ENCODE measurements at regions not wholly inside any gene's neighbourhood (a gene's known extent, or its start where the extent isn't known, plus 50 kb on each side); places are given as distances from the start of the nearest gene placed in this dataset.

DNA sequence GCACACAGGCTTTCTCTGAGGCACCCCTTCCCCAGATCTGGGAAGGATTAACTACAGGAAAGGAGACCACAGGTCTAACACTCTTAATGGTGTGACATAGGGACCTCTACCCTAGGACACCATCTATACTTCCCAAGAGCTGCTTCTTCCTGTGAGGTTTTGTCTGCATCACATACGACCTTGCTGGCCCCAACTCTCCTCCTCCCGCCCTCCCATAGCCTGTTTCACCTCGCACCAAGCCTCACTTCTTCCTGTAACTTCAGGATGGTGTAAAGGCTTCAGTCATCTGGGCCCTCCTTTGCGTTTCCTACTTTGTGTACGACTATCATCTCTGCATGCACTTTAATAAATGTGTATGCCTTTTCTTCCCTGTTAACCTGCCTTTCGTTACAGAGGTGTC, 274.3 kb downstream of the KLF6 start:
- DNase-seq: no peak

DNA sequence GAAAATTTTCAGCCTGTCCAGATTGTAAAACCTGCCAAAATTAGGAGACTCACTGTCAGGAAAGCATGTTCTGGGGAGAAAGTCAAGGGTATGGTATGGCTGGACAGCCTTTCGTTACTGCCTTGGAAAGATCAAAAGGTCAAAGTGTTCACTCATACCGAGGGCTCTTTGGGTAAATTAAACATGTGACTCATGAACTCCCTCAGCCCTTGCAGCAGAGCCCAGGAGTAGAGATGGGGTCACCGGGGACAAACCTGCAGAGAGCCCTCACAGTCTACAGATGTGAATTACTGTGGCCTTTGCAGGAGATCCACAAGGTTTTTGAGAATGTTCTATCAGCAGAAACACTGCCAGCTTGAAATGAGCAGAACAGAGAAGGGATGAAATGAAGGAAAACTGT, 275.7 kb downstream of the KLF6 start:
- no peak for DNase-seq

DNA sequence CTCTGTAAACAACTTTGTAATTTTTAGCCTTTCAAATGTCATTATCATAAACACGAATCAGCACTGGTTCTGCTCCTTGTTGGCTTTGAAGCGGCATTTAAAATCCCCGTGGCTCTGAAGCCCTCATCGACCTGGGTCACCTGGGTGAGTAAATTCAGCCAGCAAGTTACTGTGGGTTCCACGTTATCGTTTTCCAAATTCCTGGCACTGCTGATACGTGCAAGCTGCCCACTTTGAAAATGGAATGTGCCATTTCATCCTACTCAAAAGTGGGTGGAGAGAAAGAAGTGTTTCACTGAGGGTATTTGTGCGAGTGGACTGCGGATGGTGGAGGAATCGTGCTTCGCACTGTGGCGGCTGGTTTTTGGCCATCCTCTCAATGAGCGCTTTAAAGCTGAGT, 281.7 kb downstream of the KLF6 start:
- DNase-seq: no peak

DNA sequence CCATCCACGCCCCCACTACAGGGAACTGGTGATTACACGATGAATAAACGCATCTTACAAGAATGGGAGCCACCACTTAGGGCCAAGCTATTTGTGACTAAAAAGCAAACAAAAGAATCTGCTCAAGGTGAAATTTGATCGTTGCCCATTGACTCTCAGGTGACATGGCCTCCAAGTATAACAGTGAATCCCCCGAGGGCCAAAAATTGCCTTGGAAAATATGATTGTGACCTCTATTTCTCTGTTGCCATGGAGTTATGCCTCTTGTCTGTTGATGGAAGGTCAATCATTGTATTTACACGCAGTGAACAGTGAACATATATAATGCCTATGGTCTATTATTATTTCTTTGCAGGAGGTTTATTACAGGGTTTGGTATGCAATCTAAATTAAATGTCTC, 282.3 kb downstream of the KLF6 start:
- no peak for DNase-seq

DNA sequence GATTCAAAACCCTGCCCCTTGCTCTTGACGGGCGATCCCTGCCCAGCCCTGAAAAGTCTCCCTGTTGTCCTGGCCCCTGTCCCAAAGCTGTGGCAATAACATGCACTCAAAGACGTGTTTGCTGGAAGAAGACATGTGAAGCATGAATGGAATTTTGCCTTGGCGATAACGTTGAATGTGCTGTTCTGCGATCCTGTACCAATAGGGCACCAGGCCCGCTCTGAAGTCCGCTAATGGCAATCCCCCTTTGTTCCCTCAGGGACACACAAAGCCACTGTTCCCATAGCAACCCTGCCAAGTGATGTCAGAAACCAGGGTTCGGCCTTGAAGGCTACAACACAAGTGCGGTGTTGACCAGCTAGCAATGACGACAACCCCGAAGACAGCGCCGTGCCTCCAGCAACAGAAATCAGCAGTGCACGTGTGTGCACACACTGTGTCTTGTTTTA, 284.6 kb downstream of the KLF6 start:
- no peak for DNase-seq

DNA sequence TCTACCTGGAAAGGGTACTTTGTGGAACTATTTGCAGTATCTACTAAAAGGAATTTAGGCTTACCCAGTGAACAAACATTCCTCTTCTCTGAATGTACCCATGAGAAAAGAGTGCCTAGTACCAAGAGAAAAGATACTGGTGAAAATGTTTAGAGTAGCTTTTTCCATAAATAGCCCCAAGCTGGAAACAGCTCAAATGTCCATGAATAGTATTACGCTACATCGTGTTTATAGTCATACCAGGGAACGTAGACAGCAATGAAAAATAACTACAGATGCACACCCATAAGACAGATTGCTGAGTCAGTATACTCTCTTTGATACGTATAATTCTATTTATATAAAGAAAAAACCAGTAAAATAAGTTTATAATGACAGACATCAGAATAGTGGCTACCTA, 285.9 kb downstream of the KLF6 start:
- DNase-seq: no peak

DNA sequence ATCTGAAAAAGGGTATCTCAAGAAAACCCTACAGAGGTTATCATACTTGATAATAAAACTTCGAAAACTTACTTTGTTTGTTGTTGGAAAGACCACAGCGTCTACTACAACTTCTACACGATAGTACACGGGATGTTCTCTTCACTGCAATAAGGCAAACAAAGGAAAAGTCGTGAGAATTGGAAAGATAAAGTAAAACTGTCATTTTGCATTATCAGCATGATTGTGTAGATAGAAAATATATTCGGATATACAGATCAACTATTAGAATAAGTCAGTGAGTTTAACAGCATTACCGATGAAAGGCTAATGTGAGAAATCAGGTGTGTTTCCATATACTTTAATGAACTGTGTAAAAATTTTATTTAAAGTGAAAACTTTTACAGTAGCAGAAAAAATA, 287.4 kb downstream of the KLF6 start:
- DNase-seq: no peak

DNA sequence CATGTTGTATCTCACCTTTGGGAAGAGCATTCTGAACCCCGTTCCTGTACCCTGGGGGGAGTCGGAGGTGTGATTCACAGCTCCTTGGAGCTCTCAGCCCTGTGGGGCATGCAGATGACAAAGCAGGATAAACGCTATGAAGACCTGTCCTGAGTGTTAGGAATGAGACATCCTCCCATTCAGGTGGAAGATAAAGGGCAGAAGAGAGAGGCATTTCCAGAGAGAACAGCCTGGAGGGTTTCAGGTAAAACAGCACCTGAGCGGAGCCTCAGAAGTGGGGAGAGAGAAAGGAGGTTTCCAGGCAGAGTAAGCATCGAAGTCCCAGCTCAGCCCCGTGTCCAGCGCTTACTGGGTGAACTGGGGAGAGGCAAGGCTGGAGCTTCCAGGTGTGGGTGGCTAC, 288.9 kb downstream of the KLF6 start:
- DNase-seq: no peak

DNA sequence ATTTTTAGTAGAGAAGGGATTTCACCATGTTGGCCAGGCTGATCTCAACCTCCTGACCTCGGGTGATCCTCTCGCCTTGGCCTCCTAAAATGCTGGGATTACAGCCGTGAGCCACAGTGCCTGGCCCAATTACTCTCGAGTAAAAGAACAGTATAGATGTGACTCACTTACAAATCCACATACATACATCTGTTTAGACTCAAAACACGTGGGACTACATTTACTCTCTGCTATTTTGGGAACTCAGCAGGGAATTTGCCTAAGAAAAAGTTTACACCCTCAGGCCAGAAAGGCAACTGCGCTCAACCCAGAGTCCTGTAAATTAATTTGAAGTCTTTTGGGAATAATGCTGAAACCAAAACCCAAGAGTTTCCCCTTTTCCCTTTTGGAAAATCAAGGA, 289.7 kb downstream of the KLF6 start:
- no peak for DNase-seq

DNA sequence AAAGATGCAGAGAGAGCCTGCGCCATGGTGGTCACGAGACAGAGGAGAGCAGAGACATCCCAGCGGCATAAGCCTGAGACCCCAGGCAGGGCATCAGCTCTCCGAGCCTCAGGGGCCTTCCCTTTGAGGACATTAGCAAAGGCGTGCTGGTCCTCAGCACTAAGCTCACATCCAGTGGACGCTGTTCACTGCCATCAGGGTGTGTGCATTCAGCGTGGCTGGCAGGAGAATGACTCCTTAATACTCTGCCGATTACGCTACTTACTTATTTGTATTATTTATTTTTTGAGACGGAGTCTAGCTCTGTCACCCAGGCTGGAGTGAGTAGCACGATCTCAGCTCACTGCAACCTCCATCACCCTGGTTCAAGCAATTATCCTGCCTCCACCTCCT, 290.2 kb downstream of the KLF6 start:
- no peak for DNase-seq

DNA sequence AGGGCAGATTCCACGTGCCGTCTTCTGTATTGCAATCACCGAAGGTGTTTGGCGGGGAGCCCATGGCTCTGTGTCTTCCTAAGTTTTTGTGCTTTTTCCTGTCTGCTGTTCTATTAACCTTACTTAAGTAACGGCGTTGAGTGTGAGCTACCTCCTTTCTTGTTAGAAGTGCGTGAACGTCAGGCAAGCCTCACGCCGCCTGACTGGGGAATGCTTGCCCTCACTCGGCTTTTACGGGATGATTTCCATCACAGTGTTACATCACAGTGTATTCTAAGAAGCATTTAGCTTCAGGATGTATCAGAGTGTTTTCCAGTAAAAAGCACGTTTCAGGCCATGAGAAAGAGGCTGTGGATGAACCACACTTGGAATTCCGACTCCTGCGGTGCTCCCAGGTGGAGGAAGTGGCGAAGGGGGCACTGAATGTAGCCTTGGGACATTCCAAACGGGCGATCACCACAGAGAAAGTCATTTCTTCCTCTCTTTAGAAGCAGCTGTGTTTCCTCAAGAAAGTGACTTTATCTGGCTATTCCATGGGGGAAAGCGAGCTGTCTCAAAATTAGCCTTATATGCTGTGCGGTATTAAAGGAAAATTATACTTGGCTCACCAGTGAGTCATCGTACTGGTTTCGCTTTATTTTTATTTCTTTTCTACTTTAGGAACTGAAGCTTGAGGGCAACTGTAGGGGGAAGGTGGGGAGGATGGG, 290.7 kb downstream of the KLF6 start:
- DNase-seq: no peak

DNA sequence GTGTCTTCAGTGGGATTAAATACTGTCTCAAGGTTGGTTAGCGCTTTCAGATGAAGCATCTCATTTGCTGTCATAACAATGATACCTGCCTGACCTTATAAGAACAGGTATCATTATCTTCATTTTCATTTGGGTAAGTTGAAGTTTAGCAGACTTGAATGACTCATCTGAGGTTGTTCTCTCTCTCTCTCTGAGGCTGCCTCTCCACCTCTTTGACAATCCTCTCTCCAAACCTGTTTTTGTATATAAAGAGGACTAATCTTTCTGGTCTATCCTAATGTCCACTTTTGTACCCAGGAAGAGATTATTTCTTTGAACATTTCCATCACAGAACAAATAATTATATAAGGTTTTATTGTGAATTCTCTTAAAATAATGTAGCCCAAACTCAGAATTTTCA, 291.4 kb downstream of the KLF6 start:
- DNase-seq: no peak

DNA sequence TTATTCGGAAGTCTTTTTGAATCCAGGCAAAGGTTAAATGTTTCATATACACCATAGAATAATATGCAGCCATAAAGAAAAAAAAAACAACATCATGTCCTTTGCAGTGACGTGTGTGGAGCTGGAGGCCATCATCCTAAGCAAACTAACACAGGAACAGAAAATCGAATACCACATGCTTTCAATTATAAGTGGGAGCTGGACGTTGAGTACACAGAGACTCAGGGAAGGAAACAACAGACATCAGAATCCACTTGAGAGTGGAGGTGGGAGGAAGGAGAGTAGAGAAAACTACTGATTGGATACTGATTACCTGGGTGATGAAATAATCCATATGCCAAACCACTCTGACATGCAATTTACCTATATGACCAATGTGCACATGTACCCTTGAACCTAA, 293.4 kb downstream of the KLF6 start:
- no peak for DNase-seq

DNA sequence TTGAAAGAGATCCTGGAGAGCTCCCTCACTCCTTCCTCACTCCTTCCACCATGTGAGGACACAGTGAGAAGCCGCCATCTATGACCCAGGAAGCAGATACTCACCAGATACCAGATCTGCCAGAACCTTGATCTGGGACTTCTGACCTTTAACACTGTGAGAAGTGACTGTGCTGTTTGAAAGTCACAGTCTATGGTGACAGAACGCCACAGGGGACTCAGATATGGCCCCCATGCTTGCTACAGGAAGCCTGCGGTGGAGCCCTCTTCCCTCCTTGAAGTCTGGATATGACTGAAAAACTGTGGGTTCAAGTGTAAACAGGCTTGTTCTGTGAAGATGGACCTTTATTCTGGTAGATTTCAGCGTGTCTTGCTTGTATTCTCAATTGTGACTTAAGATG, 297.8 kb downstream of the KLF6 start:
- no peak for DNase-seq

DNA sequence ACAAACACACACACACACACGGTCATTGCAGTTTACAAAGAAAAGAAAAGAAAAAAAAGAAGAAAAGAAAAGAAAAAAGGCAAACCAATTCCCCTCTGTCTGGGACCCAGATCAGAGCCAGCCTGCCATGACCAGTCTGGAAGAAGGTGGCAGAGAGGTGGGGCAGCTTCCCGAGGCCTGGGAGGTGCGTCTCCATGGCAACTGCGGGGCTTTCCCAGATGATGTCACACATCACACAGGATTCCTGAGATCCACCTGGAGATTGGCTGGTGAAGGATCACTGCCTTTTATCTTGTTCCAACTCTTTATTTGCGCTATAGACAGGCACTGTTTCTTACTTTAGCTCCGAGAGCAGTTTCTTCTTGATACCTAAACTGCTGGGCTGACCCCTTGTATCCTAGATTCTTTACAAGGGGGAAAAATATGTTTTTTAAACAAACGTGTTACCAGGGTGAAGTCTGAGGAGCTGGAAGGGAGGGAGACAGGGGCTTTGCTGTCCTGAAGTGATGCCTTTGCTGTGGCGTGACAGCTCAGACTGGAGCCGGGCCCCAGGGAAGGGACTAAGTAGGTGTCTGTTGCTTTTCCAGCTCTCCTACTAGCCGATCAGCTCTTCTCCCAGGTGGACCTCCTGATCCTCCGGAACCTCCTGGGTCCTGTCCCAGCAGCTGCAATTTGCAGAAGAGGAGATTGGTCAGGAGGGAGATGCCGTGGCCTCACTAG, 298.5 kb downstream of the KLF6 start:
- no peak for DNase-seq

DNA sequence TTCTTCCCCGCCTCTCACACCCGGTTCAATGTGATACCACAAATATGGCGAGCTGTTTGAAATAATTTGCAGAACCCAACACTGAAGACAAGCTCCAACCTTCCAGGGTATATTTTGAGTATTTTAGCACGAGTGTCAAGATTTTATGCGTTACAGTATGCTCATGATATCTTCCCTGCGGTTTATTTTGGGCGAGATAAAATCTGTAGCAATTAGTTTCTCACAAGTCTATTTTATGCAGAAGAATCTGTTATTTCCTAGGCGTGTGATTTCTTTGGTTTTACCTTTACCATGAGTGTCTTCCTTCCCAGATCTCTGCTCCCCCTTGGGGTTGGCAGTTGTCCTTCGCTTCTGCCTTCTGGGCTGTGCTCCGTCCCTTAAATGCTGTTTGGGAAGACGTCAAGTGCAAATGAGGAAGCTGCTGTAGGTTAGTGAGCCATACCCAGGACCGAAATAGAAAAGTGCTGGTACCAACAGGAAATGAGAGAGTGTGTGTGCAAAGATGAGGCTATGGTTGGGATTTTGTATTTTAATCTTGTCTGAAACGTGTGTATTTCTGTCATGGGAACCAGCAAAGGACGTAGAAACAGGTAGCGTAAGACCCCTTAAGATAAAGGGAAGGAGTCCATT, 299.8 kb downstream of the KLF6 start:
- DNase-seq: no peak

DNA sequence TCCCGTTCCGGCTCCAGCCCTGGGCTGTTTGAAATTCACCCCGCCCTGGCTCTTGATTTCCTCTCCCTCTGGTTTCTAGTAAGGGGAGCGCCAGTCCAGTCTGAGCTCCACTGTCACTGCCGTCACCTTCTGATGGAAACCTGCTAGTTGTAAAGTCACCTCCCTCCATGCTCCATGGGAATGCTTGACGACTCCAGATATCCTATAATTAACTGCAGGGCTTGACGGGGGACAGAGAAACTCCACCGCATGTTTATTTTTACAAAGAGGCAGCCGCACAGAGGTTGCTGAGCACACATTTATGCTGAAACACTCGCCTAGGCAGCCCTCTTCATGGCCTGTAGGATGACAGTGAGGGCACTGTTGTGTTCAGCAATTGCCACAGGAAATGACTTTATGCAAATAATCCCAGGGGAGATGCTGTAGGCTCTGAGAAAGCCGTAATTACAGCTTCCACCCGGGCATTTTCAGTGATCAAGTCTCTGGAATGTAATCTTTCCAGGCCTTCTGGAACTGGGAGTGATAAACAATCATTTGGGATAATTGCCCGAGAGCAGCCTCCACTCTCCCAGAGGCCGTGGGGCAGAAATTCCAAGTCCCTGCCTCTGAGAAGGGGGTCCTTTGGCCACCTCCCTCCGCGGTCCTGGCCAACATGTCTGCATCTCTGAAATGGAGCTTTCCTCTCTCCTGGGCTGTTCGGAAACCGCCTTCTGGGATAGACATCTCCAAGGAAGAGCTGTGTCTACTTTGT, 300.5 kb downstream of the KLF6 start:
- DNase-seq: no peak

DNA sequence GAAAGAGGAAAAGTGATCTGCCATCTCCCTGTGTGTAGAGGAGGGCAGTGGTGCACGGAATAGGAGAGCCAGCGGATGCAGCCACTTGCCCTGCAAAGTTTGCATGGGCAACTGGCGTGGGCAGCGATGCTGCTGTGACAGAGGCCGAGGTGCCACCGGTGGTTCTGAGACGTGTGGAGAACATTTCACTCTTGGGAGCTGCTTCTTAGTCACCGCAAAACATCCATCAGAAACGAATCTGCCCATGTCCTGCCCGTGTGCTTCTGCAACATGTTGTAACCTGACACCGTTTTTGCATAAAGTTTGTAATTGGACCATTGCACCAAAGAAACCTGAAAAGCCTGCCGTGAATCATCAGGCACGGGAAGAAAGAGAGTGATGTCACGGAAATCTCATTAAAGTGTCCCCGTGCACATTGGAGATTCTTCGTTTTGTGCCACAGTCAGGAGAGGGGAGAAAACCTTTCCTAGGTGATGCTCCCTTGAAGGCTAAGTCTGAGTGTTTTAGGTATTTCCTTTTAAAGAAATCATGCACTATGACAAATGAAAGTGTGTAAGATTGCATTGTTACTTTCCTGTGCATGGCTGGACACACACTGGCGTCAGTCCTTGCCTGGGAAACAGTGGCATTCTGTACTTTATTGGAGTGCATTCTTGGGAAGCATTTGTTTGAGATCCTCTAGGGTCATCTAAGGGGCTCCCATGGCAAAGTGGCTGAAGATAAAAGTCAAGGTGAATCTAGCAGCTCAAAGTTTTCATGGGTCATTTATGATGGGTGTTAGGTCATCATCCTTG, 302.6 kb downstream of the KLF6 start:
- no peak for DNase-seq

DNA sequence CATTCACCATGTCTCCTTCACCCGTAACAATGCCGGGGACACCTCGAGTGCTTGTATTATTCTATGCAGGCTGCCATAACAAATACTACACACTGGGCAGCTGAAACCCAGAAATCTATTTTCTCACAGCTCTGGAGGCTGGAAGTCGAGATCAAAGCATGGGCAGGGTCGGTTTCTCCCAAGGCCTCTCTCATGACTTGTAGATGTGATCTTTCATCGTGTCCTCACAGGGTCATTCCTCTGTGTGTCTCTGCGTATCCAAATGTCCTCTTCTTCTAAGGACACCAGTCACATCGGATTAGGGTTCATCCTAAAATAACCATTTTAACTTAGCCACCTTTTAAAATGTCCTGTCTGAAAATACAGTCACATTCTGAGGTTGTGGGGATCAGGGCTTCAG, 303.5 kb downstream of the KLF6 start:
- no peak for DNase-seq

DNA sequence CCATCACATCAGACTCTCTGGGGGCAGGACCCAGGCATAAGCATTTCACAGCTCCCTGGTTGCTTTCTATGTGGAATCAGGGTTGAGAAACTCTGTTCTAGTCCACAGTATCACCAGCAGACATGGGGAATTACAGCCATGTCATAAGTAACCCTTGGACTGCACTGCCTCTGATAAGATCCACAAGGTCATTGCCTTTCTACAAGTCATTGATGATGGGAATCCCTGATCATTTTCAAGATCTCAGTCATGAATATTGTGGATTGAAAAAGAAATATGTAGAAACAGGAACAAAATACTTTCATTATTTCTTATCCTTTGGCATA, 304.1 kb downstream of the KLF6 start:
- no peak for DNase-seq

DNA sequence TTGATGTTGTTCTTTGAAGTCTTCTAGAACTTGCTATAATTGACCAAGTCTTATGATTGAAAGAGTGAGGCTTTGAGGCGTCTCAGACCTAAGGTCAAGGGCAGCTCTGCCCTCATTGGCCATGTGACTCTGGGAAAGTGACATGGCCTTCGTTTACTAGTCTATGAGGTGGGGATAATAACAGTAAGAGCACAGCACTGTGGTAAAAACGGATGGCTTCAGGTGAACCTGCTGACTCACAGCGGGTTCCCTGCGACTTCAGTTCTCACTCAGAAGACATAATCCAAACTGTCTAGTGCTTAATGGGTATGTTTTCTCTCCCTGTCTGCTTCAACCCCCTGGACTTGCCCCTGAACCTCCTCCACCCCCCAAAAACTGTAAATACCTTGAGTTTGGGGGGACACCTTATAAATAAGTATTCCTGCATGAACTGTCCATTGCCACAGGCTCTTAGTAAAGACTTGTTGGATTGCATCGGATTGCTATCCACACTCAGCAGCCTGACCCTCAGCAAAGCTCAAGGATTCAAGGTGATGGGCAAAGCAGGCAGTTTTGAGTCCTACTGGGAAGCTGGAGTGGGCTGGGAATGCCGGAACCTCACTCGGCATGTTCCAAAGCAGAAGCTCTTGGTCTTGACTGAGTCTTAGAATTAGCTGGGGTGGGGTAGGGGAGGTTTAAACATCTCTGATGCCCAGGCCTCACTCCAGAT, 304.6 kb downstream of the KLF6 start:
- DNase-seq: no peak

DNA sequence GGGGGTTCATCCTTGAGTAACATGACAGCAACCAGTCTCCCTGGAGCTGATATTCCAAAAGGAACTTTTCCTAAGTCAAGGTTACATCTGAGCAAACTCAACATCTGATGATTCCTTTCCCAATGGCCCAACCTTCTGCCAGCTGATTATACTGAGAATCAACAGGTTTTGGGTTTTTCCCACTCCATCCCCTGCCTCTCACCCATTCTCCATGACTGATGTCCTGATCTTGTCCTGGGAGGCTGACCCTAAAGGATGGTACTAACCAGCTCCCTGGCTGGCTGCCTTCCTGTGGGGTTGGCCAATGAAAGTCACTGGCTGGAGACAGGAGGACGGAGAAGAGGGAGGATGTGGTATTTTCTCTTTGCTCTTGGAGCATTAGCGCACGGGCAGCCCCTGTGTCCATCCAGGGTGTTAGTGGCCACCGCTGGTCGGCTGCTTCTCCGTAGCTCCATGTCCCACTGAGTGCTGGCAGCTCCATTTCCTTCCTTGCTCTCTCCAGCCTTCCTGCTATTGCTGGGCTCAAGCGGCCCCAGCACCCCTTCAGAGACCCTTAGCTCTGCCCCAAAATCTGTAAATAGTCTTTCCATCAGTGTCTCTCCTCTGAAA, 306.2 kb upstream of the PITRM1 start:
- no peak for DNase-seq
